AG09309 (cell line): ENCODE measurements at regions not wholly inside any gene's neighbourhood (a gene's known extent, or its start where the extent isn't known, plus 50 kb on each side); places are given as distances from the start of the nearest gene placed in this dataset.

Experiments
- DNase-seq: peaks from one replicate; pipeline ENCODE4 v3.0.0-alpha.2; 2010; ENCODE audit warnings: low read depth
- H3K4me3 ChIP-seq: 2 replicates; pipeline ENCODE4 v1.5.1; 2011; ENCODE audit warnings: mild to moderate bottlenecking, low read depth, low read length, moderate library complexity; ENCODE audit not compliant: control insufficient read depth
- CTCF ChIP-seq: IDR thresholded peaks from 2 replicates; pipeline ENCODE4 v1.5.1; 2011; ENCODE audit warnings: mild to moderate bottlenecking, low read depth, low read length, inconsistent platforms; ENCODE audit not compliant: insufficient read depth, control insufficient read depth; ENCODE audit errors: missing control alignments

GRCh38 chrX:39283239-39283638 is 482.0 kb downstream of the MID1IP1 start:
- no peak for TF ChIP-seq CTCF
- no peak for DNase-seq
- H3K4me3 ChIP-seq: no peak overlapping the region

GRCh38 chrX:39288592-39288991 is 487.3 kb downstream of the MID1IP1 start:
- no peak for TF ChIP-seq CTCF
- no peak overlapping the region for H3K4me3 ChIP-seq
- no peak for DNase-seq

- no peak overlapping the region for H3K4me3 ChIP-seq
- no peak for DNase-seq
- no peak for TF ChIP-seq CTCF
Measured at GRCh38 chrX:39289827-39290226, 488.6 kb downstream of the MID1IP1 start.

- no peak for DNase-seq
- no peak for TF ChIP-seq CTCF
- no peak overlapping the region for H3K4me3 ChIP-seq
Measured at GRCh38 chrX:39293203-39293602, 491.9 kb downstream of the MID1IP1 start.

- TF ChIP-seq CTCF: no peak
- H3K4me3 ChIP-seq: no peak overlapping the region
- DNase-seq: no peak
Measured at GRCh38 chrX:39296472-39296871, 495.2 kb downstream of the MID1IP1 start.

GRCh38 chrX:39298821-39299220 is 497.6 kb downstream of the MID1IP1 start:
- TF ChIP-seq CTCF: no peak
- H3K4me3 ChIP-seq: no peak overlapping the region
- no peak for DNase-seq

- no peak for DNase-seq
- H3K4me3 ChIP-seq: no peak overlapping the region
- no peak for TF ChIP-seq CTCF
Measured at GRCh38 chrX:39299615-39300014, 498.4 kb downstream of the MID1IP1 start.
